SK-N-SH treated with all-trans-retinoic acid at 6 μM for 48 hours (cell line): ENCODE measurements at regions not wholly inside any gene's neighbourhood (a gene's known extent, or its start where the extent isn't known, plus 50 kb on each side); places are given as distances from the start of the nearest gene placed in this dataset.
"Not testable (repeated sequence)": the region's sequence is repeated elsewhere in the genome, so short reads cannot be mapped to it uniquely, and the experiment has no call there.

ENCODE experiments used
- PPARA ChIP-seq: fragments of 250-450 bp; sonication (Bioruptor Pico); IDR thresholded peaks from 2 replicates; pipeline ENCODE4 v1.5.0; 2020; ENCODE audit warnings: mild to moderate bottlenecking, borderline replicate concordance
- ZFP3 ChIP-seq: fragments of 250-450 bp; sonication (Bioruptor Pico); IDR thresholded peaks from 2 replicates; pipeline ENCODE4 v1.5.0; 2020; ENCODE audit warnings: mild to moderate bottlenecking, moderate library complexity
- ZNF8 ChIP-seq: fragments of 450-650 bp; formaldehyde crosslinking; IDR thresholded peaks from 2 replicates; pipeline ENCODE4 v1.5.0; 2020; ENCODE audit warnings: mild to moderate bottlenecking, moderate library complexity

DNA sequence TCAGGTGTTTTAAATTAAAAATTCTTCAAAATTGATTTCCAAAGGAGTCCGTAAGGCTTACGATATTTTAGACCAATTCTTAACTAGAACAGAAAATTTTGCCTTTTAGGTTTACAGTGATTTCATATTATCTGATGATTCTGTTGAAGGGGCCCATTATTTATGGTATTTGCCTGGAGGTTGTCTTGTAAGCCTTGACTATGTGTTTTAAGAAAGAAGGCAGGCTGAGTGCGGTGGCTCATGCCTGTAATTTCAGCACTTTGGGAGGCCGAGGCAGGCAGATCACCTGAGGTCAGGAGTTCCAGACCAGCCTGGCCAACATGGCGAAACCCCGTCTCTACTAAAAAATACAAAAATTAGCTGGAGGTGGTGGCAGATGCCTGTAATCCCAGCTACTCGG, 67.0 kb upstream of the RGL1 start:
- TF ChIP-seq ZNF8 (CRISPR knock-in tag); PPARA; ZFP3 (CRISPR knock-in tag): not testable (repeated sequence)
